SK-N-MC (cell line): ENCODE measurements at regions not wholly inside any gene's neighbourhood (a gene's known extent, or its start where the extent isn't known, plus 50 kb on each side); places are given as distances from the start of the nearest gene placed in this dataset.

Source experiments
- EZH2 ChIP-seq: fragments of 200-600 bp; sonication (generic); IDR thresholded peaks from one replicate; pipeline ENCODE4 v1.6.1; 2017; ENCODE audit warnings: antibody characterized with exemption
- FOXP2 ChIP-seq: optimal IDR thresholded peaks from 2 replicates; pipeline ENCODE3; 2011; ENCODE audit warnings: mild to moderate bottlenecking, moderate library complexity; ENCODE audit not compliant: insufficient read depth; ENCODE audit errors: extremely low read length, control extremely low read depth
- POLR2AphosphoS5 ChIP-seq: IDR thresholded peaks from 2 replicates; pipeline ENCODE4 v1.6.1; 2012; ENCODE audit warnings: mild to moderate bottlenecking, low read depth, low read length, borderline replicate concordance

GRCh38 chr18:77705301-77705700 lies 455.7 kb downstream of the GALR1 start:
- TF ChIP-seq EZH2 = no peak
- no peak for TF ChIP-seq POLR2AphosphoS5
- TF ChIP-seq FOXP2 = no peak
